Kidney (tissue), 13 donors: ENCODE measurements at regions not wholly inside any gene's neighbourhood (a gene's known extent, or its start where the extent isn't known, plus 50 kb on each side); places are given as distances from the start of the nearest gene placed in this dataset.

Experiments used
- DNase-seq, 5 donors: peaks; one replicate each; pipeline ENCODE4 v3.0.0-alpha.2; 2013 to 2020
- FAIRE-seq: peaks from 2 replicates; lab custom pipeline; 2012; peaks lifted over from hg19 to GRCh38; lab: Jason Lieb, UNC
- H3K27ac ChIP-seq, 2 donors: one replicate each; pipeline ENCODE4 v1.7.0; 2013; ENCODE audit warnings: low read depth in 2 of 2, low read length in 2 of 2, inconsistent platforms in 1 of 2
- H3K27me3 ChIP-seq: one replicate; pipeline ENCODE4 v1.7.1; 2013; ENCODE audit warnings: low read length, inconsistent platforms; ENCODE audit not compliant: control insufficient read depth, insufficient read depth
- H3K36me3 ChIP-seq, 3 donors: one replicate each; pipeline versions ENCODE4 v1.7.0 to v1.7.1; 2013; ENCODE audit warnings: low read length in 3 of 3, control low read depth in 1 of 3, inconsistent platforms in 1 of 3; ENCODE audit not compliant: insufficient read depth in 3 of 3, control insufficient read depth in 2 of 3
- H3K4me1 ChIP-seq, 3 donors: one replicate each; pipeline versions ENCODE4 v1.7.0 to v1.7.1; 2013; ENCODE audit warnings: low read length in 3 of 3, inconsistent platforms in 1 of 3, low read depth in 1 of 3; ENCODE audit not compliant: control insufficient read depth in 2 of 3, insufficient read depth in 2 of 3
- H3K4me3 ChIP-seq, 3 donors: one replicate each; pipeline versions ENCODE4 v1.7.0 to v1.8.1; 2013; ENCODE audit warnings: low read length in 3 of 3, control low read depth in 1 of 3, inconsistent platforms in 1 of 3
- H3K9ac ChIP-seq, 3 donors: one replicate each; pipeline versions ENCODE4 v1.7.0 to v1.7.1; 2013; ENCODE audit warnings: low read length in 3 of 3, control low read depth in 1 of 3, inconsistent platforms in 1 of 3
- H3K9me3 ChIP-seq, 3 donors: one replicate each; pipeline versions ENCODE4 v1.7.0 to v1.7.1; 2013; ENCODE audit warnings: low read length in 3 of 3, control low read depth in 1 of 3, inconsistent platforms in 1 of 3; ENCODE audit not compliant: control insufficient read depth in 2 of 3, insufficient read depth in 1 of 3
- intact Hi-C: fragments of 100-400 bp; cut with DNase I; formaldehyde crosslinking; loops from one replicate; pipeline ENCODE4 v1.11.1; 2022
- TF ChIP-seq, protein P1 (sequence below): IDR thresholded peaks from 3 replicates; pipeline ENCODE4 v1.5.1; 2012; ENCODE audit warnings: mild to moderate bottlenecking, moderate library complexity, borderline replicate concordance; ENCODE audit not compliant: insufficient read depth; ENCODE audit errors: extremely low read depth
- donor health status: control.
- donor health status: control.
- donor health status: control.
- donor health status: control.
- donor health status: control.
- donor health status: DM: yes; HTN: yes; CAD: no.
- donor health status: Normal renal cell carcinoma (clear cell type).

DNA sequence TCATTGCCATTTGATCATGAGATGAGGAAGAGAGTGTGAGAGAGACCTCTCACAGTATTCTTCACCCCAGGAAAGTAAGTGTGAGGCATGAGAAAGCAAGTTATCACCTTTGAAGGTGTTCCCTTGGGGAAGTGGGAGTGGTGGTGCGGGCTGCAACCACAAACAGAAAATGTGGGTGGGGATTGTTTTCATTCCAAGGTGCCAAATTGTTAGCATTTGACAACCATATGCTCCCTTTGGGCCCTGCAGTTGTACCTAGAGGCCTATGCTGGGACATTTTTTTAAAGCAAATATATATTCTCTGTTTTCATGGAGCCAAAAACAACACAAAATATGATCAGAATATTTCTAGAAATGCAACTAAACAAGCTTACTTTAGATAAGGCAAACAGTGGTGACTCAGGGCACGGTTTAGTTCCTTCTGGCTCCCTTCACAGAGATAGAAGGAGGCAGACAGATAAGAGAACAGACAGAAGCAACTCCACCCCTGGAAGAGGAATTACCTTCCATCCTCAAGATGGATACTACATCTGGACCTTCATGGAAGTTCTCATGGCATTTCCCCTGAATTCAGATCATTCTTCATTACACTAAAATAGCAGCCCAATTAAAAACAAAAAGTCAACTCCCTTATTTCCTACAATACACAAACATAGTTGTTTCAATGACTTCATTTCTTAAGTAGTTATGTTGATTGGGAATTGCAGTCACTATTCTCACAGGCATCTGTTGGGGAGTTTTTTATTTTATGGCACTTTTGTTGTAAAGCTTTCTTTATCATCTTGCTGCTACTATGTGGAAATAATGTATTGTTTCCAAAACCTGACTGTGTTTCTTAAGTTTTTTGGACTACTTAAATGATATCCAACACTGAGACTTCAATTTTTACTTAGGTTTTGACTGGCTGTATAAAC is 416.6 kb downstream of the PLK2 start:
- TF ChIP-seq, protein P1, sequence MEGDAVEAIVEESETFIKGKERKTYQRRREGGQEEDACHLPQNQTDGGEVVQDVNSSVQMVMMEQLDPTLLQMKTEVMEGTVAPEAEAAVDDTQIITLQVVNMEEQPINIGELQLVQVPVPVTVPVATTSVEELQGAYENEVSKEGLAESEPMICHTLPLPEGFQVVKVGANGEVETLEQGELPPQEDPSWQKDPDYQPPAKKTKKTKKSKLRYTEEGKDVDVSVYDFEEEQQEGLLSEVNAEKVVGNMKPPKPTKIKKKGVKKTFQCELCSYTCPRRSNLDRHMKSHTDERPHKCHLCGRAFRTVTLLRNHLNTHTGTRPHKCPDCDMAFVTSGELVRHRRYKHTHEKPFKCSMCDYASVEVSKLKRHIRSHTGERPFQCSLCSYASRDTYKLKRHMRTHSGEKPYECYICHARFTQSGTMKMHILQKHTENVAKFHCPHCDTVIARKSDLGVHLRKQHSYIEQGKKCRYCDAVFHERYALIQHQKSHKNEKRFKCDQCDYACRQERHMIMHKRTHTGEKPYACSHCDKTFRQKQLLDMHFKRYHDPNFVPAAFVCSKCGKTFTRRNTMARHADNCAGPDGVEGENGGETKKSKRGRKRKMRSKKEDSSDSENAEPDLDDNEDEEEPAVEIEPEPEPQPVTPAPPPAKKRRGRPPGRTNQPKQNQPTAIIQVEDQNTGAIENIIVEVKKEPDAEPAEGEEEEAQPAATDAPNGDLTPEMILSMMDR, result no peak
- Histone ChIP-seq H3K4me1 (no peaks in the 10 kb centered on the region), H3K9ac (no peak overlapping the region), H3K4me3 (no peak overlapping the region), H3K36me3 (no peaks in the 10 kb centered on the region), H3K27ac (no peak overlapping the region), H3K27me3 (no peaks in the 10 kb centered on the region), H3K9me3 (no peaks in the 10 kb centered on the region)
- FAIRE-seq, result no peak
- DNase-seq, result no peak
- intact Hi-C loops, result no loop called here

DNA sequence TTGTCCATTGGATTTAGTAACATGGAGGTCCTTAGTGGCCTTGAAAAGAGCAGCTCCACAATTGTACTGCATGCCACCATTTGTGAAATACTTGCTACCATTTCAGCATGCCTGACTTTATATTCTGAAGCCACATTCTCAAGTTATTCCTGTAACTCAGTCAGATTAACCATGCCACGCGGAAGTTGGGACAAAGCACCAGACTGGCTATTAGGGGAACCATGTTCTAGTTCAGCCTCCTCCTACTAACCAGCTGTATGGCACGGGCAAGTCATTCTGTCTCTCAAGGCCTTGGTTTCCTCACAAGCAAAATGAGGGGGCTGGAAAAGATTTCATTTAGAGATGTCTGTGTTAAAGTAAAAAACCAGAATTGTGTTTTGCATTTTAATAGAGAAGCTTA is 418.0 kb downstream of the PLK2 start:
- Histone ChIP-seq H3K4me3 (no peak overlapping the region), H3K4me1 (no peaks in the 10 kb centered on the region), H3K27ac (no peak overlapping the region), H3K36me3 (no peaks in the 10 kb centered on the region), H3K9ac (no peak overlapping the region), H3K9me3 (no peaks in the 10 kb centered on the region), H3K27me3 (no peaks in the 10 kb centered on the region)
- no peak for DNase-seq
- FAIRE-seq, result no peak
- TF ChIP-seq, protein P1, result no peak
- intact Hi-C loops, result no loop called here

DNA sequence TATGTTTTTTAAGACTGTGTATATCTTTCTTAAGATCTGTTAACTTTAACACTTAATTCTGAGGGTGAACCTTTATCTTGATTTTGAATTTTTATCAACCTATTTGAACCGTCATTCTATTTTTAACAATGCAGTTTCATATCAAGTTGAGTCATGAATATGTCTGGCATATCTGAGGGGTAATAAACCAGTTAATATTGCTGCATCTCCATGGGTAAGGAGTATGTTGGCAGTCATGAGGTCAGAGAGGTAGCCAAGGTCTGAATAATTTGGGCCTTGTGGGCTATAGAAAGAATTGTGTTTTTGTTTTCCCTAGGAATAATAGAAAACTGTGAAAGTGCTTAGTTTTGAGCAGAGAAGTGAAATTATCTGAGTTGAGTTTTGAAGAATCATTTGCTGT is 419.0 kb downstream of the PLK2 start:
- Histone ChIP-seq H3K9ac (no peak overlapping the region), H3K9me3 (no peaks in the 10 kb centered on the region), H3K4me1 (no peaks in the 10 kb centered on the region), H3K27ac (no peak overlapping the region), H3K4me3 (no peak overlapping the region), H3K36me3 (no peaks in the 10 kb centered on the region), H3K27me3 (no peaks in the 10 kb centered on the region)
- intact Hi-C loops, result no loop called here
- no peak for DNase-seq
- FAIRE-seq, result no peak
- TF ChIP-seq, protein P1, result no peak
